ENCODE measurements at regions not wholly inside any gene's neighbourhood (a gene's known extent, or its start where the extent isn't known, plus 50 kb on each side); places are given as distances from the start of the nearest gene placed in this dataset.

- Mint-ChIP-seq H3K36me3 (no peaks in the 10 kb centered on the region), H3K27ac (no peak overlapping the region), H3K4me3 (no peak overlapping the region), H3K27me3 (no peaks in the 10 kb centered on the region), H3K9me3 (ENCODE audit: low read depth) (peaks cover 8% of the 10 kb centered on the region), H3K4me1 (no peaks in the 10 kb centered on the region)
- ATAC-seq, result no peak
- DNase-seq, result no peak
- CTCF ChIA-PET, result no interaction called here
Measured at GRCh38 chr10:106495931-106496330, 668.6 kb downstream of the SORCS1 start.

GRCh38 chr10:106493751-106494150, 670.8 kb downstream of the SORCS1 start:
- no peaks in the 10 kb centered on the region for H3K27me3 Mint-ChIP-seq
- no peaks in the 10 kb centered on the region for H3K36me3 Mint-ChIP-seq
- no peak for ATAC-seq
- peaks cover 6% of the 10 kb centered on the region for H3K9me3 Mint-ChIP-seq (ENCODE audit: low read depth)
- no peaks in the 10 kb centered on the region for H3K4me1 Mint-ChIP-seq
- no peak overlapping the region for H3K27ac Mint-ChIP-seq
- DNase-seq, result no peak
- CTCF ChIA-PET, result no interaction called here
- no peak overlapping the region for H3K4me3 Mint-ChIP-seq

- H3K27me3 Mint-ChIP-seq, result no peaks in the 10 kb centered on the region
- DNase-seq, result no peak
- CTCF ChIA-PET, result no interaction called here
- H3K4me3 Mint-ChIP-seq, result no peak overlapping the region
- H3K4me1 Mint-ChIP-seq, result no peaks in the 10 kb centered on the region
- ATAC-seq, result no peak
- peaks cover 6% of the 10 kb centered on the region for H3K9me3 Mint-ChIP-seq (ENCODE audit: low read depth)
- no peaks in the 10 kb centered on the region for H3K36me3 Mint-ChIP-seq
- H3K27ac Mint-ChIP-seq, result no peak overlapping the region
Measured at GRCh38 chr10:106493226-106493625, 671.3 kb downstream of the SORCS1 start.

DNA sequence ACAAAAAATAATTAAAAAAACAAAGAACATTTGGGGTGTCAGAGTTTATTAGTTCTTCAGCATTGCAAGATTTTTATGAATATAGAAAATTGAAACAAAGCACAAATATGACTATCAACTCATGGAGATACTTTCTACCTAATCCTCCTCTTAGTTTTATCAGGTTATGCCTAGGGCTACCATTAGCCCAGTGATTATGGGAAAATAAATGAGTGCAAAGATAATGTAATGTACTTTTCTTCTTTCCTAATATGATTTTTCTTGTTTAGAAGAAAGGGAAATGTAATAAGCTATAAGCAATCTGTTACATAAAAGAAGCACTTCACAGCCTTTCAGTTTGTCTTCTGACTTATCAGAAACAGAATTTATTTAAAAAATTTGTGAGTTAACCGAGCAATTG, 676.8 kb downstream of the SORCS1 start:
- no peaks in the 10 kb centered on the region for H3K4me1 Mint-ChIP-seq
- CTCF ChIA-PET, result no interaction called here
- peaks cover 11% of the 10 kb centered on the region for H3K9me3 Mint-ChIP-seq (ENCODE audit: low read depth)
- DNase-seq (no peak), ATAC-seq (no peak)
- no peak overlapping the region for H3K27ac Mint-ChIP-seq
- no peaks in the 10 kb centered on the region for H3K36me3 Mint-ChIP-seq
- H3K4me3 Mint-ChIP-seq, result no peak overlapping the region
- H3K27me3 Mint-ChIP-seq, result no peaks in the 10 kb centered on the region

- H3K27me3 Mint-ChIP-seq, result no peaks in the 10 kb centered on the region
- H3K27ac Mint-ChIP-seq, result no peak overlapping the region
- H3K36me3 Mint-ChIP-seq, result no peaks in the 10 kb centered on the region
- H3K9me3 Mint-ChIP-seq (ENCODE audit: low read depth), result peaks cover 12% of the 10 kb centered on the region
- H3K4me1 Mint-ChIP-seq, result no peaks in the 10 kb centered on the region
- no peak overlapping the region for H3K4me3 Mint-ChIP-seq
- CTCF ChIA-PET, result no interaction called here
- DNase-seq (no peak), ATAC-seq (no peak)
Measured at GRCh38 chr10:106481598-106482275, 682.8 kb downstream of the SORCS1 start.

GRCh38 chr10:106479636-106480035, 684.9 kb downstream of the SORCS1 start:
- no peaks in the 10 kb centered on the region for H3K27me3 Mint-ChIP-seq
- CTCF ChIA-PET, result no interaction called here
- H3K4me1 Mint-ChIP-seq, result no peaks in the 10 kb centered on the region
- DNase-seq (no peak), ATAC-seq (no peak)
- no peak overlapping the region for H3K27ac Mint-ChIP-seq
- H3K4me3 Mint-ChIP-seq, result no peak overlapping the region
- H3K36me3 Mint-ChIP-seq, result no peaks in the 10 kb centered on the region
- H3K9me3 Mint-ChIP-seq (ENCODE audit: low read depth), result peaks cover 6% of the 10 kb centered on the region

DNA sequence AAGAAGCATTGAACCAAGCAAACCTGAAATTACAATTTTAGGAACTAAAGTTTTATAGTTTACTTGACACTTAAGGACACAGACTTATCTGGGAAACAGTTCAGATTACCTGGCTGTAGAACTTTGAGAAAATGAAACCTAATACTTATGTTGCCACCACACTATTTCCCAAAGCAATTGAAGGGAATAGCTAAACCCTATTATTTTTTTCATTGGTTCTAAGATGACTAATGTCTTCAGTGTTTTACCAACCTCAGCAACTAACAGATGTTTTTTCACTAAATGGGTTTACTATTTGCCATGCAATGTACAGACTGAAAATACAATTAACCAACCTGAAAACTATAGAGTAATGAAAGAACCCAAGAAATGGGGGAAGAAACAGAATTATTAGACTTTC, 689.6 kb downstream of the SORCS1 start:
- CTCF ChIA-PET, result no interaction called here
- Mint-ChIP-seq H3K4me3 (no peak overlapping the region), H3K4me1 (no peaks in the 10 kb centered on the region), H3K9me3 (ENCODE audit: low read depth) (peaks cover 9% of the 10 kb centered on the region), H3K27ac (no peak overlapping the region), H3K27me3 (no peaks in the 10 kb centered on the region), H3K36me3 (no peaks in the 10 kb centered on the region)
- ATAC-seq (no peak), DNase-seq (no peak)

- DNase-seq, result no peak
- H3K4me3 Mint-ChIP-seq, result no peak overlapping the region
- CTCF ChIA-PET, result no interaction called here
- H3K9me3 Mint-ChIP-seq (ENCODE audit: low read depth), result peaks cover 10% of the 10 kb centered on the region
- no peak overlapping the region for H3K27ac Mint-ChIP-seq
- H3K27me3 Mint-ChIP-seq, result no peaks in the 10 kb centered on the region
- H3K4me1 Mint-ChIP-seq, result no peaks in the 10 kb centered on the region
- H3K36me3 Mint-ChIP-seq, result no peaks in the 10 kb centered on the region
- ATAC-seq, result no peak
Measured at GRCh38 chr10:106473129-106473685, 691.3 kb downstream of the SORCS1 start.

DNA sequence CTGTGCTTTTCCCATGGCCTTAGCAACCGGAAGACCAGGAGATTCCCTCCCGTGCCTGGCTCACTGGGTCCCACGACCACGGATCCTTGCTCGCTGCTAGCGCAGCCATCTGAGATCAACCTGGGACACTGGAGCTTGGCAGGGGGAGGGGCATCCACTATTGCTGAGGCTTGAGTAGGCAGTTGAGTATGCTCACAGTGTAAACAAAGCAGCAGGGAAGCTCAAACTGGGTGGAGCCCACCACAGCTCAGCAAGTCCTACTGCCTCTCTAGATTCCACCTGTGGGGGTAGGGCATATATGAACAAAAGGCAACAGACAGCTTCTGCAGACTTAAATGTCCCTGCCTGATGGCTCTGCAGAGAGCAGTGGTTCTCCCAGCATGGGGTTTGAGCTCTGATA, 697.0 kb downstream of the SORCS1 start:
- DNase-seq (no peak), ATAC-seq (no peak)
- no peak overlapping the region for H3K27ac Mint-ChIP-seq
- no peaks in the 10 kb centered on the region for H3K27me3 Mint-ChIP-seq
- no peak overlapping the region for H3K4me3 Mint-ChIP-seq
- CTCF ChIA-PET, result no interaction called here
- peaks cover 18% of the 10 kb centered on the region for H3K9me3 Mint-ChIP-seq (ENCODE audit: low read depth)
- no peaks in the 10 kb centered on the region for H3K4me1 Mint-ChIP-seq
- H3K36me3 Mint-ChIP-seq, result no peaks in the 10 kb centered on the region

GRCh38 chr10:106457522-106457921, 707.0 kb downstream of the SORCS1 start:
- no peak for DNase-seq
- H3K9me3 Mint-ChIP-seq (ENCODE audit: low read depth), result peaks cover 8% of the 10 kb centered on the region
- H3K36me3 Mint-ChIP-seq, result no peaks in the 10 kb centered on the region
- no peak overlapping the region for H3K27ac Mint-ChIP-seq
- CTCF ChIA-PET, result no interaction called here
- H3K4me3 Mint-ChIP-seq, result no peak overlapping the region
- no peaks in the 10 kb centered on the region for H3K27me3 Mint-ChIP-seq
- no peak for ATAC-seq
- no peaks in the 10 kb centered on the region for H3K4me1 Mint-ChIP-seq

DNA sequence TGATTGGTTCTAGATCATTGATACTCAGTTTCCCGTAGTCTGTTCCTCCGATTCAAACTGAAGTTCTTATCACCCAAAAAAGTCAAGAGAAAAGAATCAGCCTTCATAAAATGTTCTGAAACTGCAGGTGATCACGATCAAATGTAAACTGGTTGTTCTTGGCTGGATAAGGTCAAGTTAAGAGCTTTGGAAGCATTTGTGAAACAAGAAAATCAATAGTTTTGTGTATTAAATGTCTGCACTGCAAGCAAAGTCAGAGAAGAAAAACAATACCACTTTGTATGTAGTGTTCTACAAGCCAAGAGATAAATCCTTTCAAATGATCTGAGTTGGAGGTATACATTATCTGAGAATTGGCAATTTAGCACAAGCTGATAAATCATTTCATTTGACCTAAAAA, 710.3 kb downstream of the SORCS1 start:
- ATAC-seq, result no peak

GRCh38 chr10:106450966-106451365, 713.5 kb downstream of the SORCS1 start:
- Mint-ChIP-seq H3K27me3 (no peaks in the 10 kb centered on the region), H3K4me3 (no peak overlapping the region), H3K4me1 (no peaks in the 10 kb centered on the region), H3K36me3 (no peaks in the 10 kb centered on the region), H3K9me3 (ENCODE audit: low read depth) (peaks cover 14% of the 10 kb centered on the region), H3K27ac (no peak overlapping the region)
- DNase-seq (no peak), ATAC-seq (no peak)
- CTCF ChIA-PET, result no interaction called here

More for the DNA sequence above, 710.3 kb downstream of the SORCS1 start:
- no peaks in the 10 kb centered on the region for H3K27me3 Mint-ChIP-seq
- DNase-seq, result no peak
- CTCF ChIA-PET, result no interaction called here
- H3K9me3 Mint-ChIP-seq (ENCODE audit: low read depth), result peaks cover 5% of the 10 kb centered on the region
- H3K4me1 Mint-ChIP-seq, result no peaks in the 10 kb centered on the region
- no peak overlapping the region for H3K27ac Mint-ChIP-seq
- H3K36me3 Mint-ChIP-seq, result no peaks in the 10 kb centered on the region
- H3K4me3 Mint-ChIP-seq, result no peak overlapping the region

- no peak for DNase-seq
- Mint-ChIP-seq H3K27ac (no peak overlapping the region), H3K27me3 (no peaks in the 10 kb centered on the region), H3K4me1 (no peaks in the 10 kb centered on the region), H3K36me3 (no peaks in the 10 kb centered on the region), H3K4me3 (no peak overlapping the region), H3K9me3 (ENCODE audit: low read depth) (peaks cover 15% of the 10 kb centered on the region)
- ATAC-seq, result no peak
- CTCF ChIA-PET, result no interaction called here
Measured at GRCh38 chr10:106446920-106447319, 717.6 kb downstream of the SORCS1 start.

- ATAC-seq (no peak), DNase-seq (no peak)
- peaks cover 8% of the 10 kb centered on the region for H3K9me3 Mint-ChIP-seq (ENCODE audit: low read depth)
- no peaks in the 10 kb centered on the region for H3K27me3 Mint-ChIP-seq
- CTCF ChIA-PET, result no interaction called here
- no peaks in the 10 kb centered on the region for H3K4me1 Mint-ChIP-seq
- H3K27ac Mint-ChIP-seq, result no peak overlapping the region
- no peak overlapping the region for H3K4me3 Mint-ChIP-seq
- no peaks in the 10 kb centered on the region for H3K36me3 Mint-ChIP-seq
Measured at GRCh38 chr10:106442223-106442622, 722.3 kb downstream of the SORCS1 start.

DNA sequence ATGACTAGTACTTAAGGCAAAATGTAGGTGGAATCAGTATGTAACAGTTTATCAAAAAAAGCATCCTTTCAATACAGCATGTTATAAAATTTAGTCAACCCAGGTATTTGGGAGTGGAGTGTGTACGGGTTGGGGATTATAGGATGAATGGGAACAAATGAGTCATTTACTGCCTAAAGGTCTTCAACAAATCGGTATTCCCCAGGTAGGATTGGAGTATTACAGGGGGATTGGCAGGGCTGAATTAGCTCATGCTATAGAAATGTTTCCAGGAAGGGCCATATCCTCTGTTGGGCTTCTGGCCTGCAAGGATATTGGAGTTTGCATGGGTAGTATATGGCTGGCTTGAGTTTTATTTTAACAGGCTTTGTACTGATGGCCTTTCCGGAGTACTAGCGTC, 723.7 kb downstream of the SORCS1 start:
- DNase-seq (no peak), ATAC-seq (no peak)
- CTCF ChIA-PET, result no interaction called here
- no peaks in the 10 kb centered on the region for H3K27me3 Mint-ChIP-seq
- H3K4me3 Mint-ChIP-seq, result no peak overlapping the region
- no peaks in the 10 kb centered on the region for H3K9me3 Mint-ChIP-seq (ENCODE audit: low read depth)
- no peak overlapping the region for H3K27ac Mint-ChIP-seq
- H3K4me1 Mint-ChIP-seq, result no peaks in the 10 kb centered on the region
- no peaks in the 10 kb centered on the region for H3K36me3 Mint-ChIP-seq
